ENCODE measurements at regions not wholly inside any gene's neighbourhood (a gene's known extent, or its start where the extent isn't known, plus 50 kb on each side); places are given as distances from the start of the nearest gene placed in this dataset.

- TF ChIP-seq, protein P1, sequence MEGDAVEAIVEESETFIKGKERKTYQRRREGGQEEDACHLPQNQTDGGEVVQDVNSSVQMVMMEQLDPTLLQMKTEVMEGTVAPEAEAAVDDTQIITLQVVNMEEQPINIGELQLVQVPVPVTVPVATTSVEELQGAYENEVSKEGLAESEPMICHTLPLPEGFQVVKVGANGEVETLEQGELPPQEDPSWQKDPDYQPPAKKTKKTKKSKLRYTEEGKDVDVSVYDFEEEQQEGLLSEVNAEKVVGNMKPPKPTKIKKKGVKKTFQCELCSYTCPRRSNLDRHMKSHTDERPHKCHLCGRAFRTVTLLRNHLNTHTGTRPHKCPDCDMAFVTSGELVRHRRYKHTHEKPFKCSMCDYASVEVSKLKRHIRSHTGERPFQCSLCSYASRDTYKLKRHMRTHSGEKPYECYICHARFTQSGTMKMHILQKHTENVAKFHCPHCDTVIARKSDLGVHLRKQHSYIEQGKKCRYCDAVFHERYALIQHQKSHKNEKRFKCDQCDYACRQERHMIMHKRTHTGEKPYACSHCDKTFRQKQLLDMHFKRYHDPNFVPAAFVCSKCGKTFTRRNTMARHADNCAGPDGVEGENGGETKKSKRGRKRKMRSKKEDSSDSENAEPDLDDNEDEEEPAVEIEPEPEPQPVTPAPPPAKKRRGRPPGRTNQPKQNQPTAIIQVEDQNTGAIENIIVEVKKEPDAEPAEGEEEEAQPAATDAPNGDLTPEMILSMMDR (IDR thresholded peaks at IDR 0.05; ENCODE audit: unreplicated experiment) = no peak
- H3K27ac Mint-ChIP-seq (ENCODE audit: unreplicated experiment) = no peak overlapping the region
These were observed 174.4 kb upstream of the ATP6AP2 start for GRCh38 chrX:40406330-40406859.

DNA sequence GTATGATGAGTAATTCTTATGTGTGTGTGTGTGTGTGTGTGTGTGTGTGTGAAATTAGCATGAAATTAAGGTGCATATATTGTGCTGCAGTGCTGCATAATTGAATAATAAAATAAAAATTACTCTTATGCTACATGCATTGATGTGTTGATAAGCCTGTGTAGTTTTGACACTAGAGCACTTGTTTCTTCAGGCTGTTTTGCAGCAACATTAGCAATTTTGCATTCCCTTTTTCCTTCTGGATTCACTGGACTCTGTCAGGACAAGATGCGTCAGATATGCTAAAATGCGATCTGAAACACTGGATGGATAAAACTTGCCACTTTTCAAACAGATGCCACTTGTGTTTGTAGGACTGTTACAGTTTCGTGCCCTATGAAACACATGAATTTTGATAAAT lies 175.4 kb upstream of the ATP6AP2 start:
- no peak overlapping the region for H3K4me3 Mint-ChIP-seq (ENCODE audit: unreplicated experiment)
- H3K27ac Mint-ChIP-seq (ENCODE audit: unreplicated experiment) = no peak overlapping the region
- TF ChIP-seq, protein P1 (IDR thresholded peaks at IDR 0.05; ENCODE audit: unreplicated experiment) = no peak
- H3K9me3 Mint-ChIP-seq (ENCODE audit: unreplicated experiment) = no peaks in the 10 kb centered on the region
- no peak for DNase-seq (ENCODE audit: low spot score)
- peaks cover 4% of the 10 kb centered on the region for H3K27me3 Mint-ChIP-seq (ENCODE audit: unreplicated experiment)
- H3K36me3 Mint-ChIP-seq (ENCODE audit: low read depth, unreplicated experiment) = no peaks in the 10 kb centered on the region
- no peaks in the 10 kb centered on the region for H3K4me1 Mint-ChIP-seq (ENCODE audit: unreplicated experiment)

More at GRCh38 chrX:40406330-40406859, 174.4 kb upstream of the ATP6AP2 start:
- no peak overlapping the region for H3K4me3 Mint-ChIP-seq (ENCODE audit: unreplicated experiment)
- peaks cover 2% of the 10 kb centered on the region for H3K27me3 Mint-ChIP-seq (ENCODE audit: unreplicated experiment)
- H3K4me1 Mint-ChIP-seq (ENCODE audit: unreplicated experiment) = no peaks in the 10 kb centered on the region
- H3K36me3 Mint-ChIP-seq (ENCODE audit: low read depth, unreplicated experiment) = no peaks in the 10 kb centered on the region
- no peaks in the 10 kb centered on the region for H3K9me3 Mint-ChIP-seq (ENCODE audit: unreplicated experiment)
- no peak for DNase-seq (ENCODE audit: low spot score)

GRCh38 chrX:40403757-40404156 lies 177.0 kb upstream of the ATP6AP2 start:
- TF ChIP-seq, protein P1 (IDR thresholded peaks at IDR 0.05; ENCODE audit: unreplicated experiment) = no peak
- no peak overlapping the region for H3K4me3 Mint-ChIP-seq (ENCODE audit: unreplicated experiment)
- DNase-seq (ENCODE audit: low spot score) = no peak
- no peaks in the 10 kb centered on the region for H3K4me1 Mint-ChIP-seq (ENCODE audit: unreplicated experiment)
- no peaks in the 10 kb centered on the region for H3K36me3 Mint-ChIP-seq (ENCODE audit: low read depth, unreplicated experiment)
- no peaks in the 10 kb centered on the region for H3K9me3 Mint-ChIP-seq (ENCODE audit: unreplicated experiment)
- no peak overlapping the region for H3K27ac Mint-ChIP-seq (ENCODE audit: unreplicated experiment)
- H3K27me3 Mint-ChIP-seq (ENCODE audit: unreplicated experiment) = peaks cover 4% of the 10 kb centered on the region

GRCh38 chrX:40402831-40403533 lies 177.8 kb upstream of the ATP6AP2 start:
- H3K9me3 Mint-ChIP-seq (ENCODE audit: unreplicated experiment) = no peaks in the 10 kb centered on the region
- no peaks in the 10 kb centered on the region for H3K4me1 Mint-ChIP-seq (ENCODE audit: unreplicated experiment)
- no peaks in the 10 kb centered on the region for H3K36me3 Mint-ChIP-seq (ENCODE audit: low read depth, unreplicated experiment)
- peaks cover 4% of the 10 kb centered on the region for H3K27me3 Mint-ChIP-seq (ENCODE audit: unreplicated experiment)
- TF ChIP-seq, protein P1 (IDR thresholded peaks at IDR 0.05; ENCODE audit: unreplicated experiment) = no peak
- no peak for DNase-seq (ENCODE audit: low spot score)
- no peak overlapping the region for H3K27ac Mint-ChIP-seq (ENCODE audit: unreplicated experiment)
- no peak overlapping the region for H3K4me3 Mint-ChIP-seq (ENCODE audit: unreplicated experiment)

GRCh38 chrX:40395102-40395501 lies 185.7 kb upstream of the ATP6AP2 start:
- Mint-ChIP-seq H3K4me3 (ENCODE audit: unreplicated experiment) (no peak overlapping the region), H3K4me1 (ENCODE audit: unreplicated experiment) (no peaks in the 10 kb centered on the region), H3K27ac (ENCODE audit: unreplicated experiment) (no peak overlapping the region), H3K36me3 (ENCODE audit: low read depth, unreplicated experiment) (no peaks in the 10 kb centered on the region), H3K9me3 (ENCODE audit: unreplicated experiment) (no peaks in the 10 kb centered on the region), H3K27me3 (ENCODE audit: unreplicated experiment) (no peaks in the 10 kb centered on the region)
- DNase-seq (ENCODE audit: low spot score) = no peak
- TF ChIP-seq, protein P1 (IDR thresholded peaks at IDR 0.05; ENCODE audit: unreplicated experiment) = no peak

Measured in endothelial cell (in vitro differentiated cells).